ENCODE measurements at regions not wholly inside any gene's neighbourhood (a gene's known extent, or its start where the extent isn't known, plus 50 kb on each side); places are given as distances from the start of the nearest gene placed in this dataset.

- DNase-seq (ENCODE audit: low read depth, low spot score): no peak
- no peaks in the 10 kb centered on the region for H3K36me3 Mint-ChIP-seq (ENCODE audit: low read depth)
- TF ChIP-seq CTCF (conservative IDR thresholded peaks at IDR 0.05): no peak
- peaks cover 20% of the 10 kb centered on the region for H3K27me3 Mint-ChIP-seq (ENCODE audit: low read depth)
- H3K9me3 Mint-ChIP-seq: peaks cover 3% of the 10 kb centered on the region
- no peak overlapping the region for H3K27ac Mint-ChIP-seq (ENCODE audit: unreplicated experiment)
- no peaks in the 10 kb centered on the region for H3K4me1 Mint-ChIP-seq
- no peak overlapping the region for H3K4me3 Mint-ChIP-seq
These were observed 71.5 kb downstream of the EVX1 start for GRCh38 chr7:27314111-27314510.

- Mint-ChIP-seq H3K27me3 (ENCODE audit: low read depth) (peaks cover 24% of the 10 kb centered on the region), H3K4me1 (no peaks in the 10 kb centered on the region), H3K36me3 (ENCODE audit: low read depth) (peaks cover 2% of the 10 kb centered on the region), H3K9me3 (peaks cover 8% of the 10 kb centered on the region), H3K4me3 (no peak overlapping the region), H3K27ac (ENCODE audit: unreplicated experiment) (no peak overlapping the region)
- no peak for DNase-seq (ENCODE audit: low read depth, low spot score)
- TF ChIP-seq CTCF (conservative IDR thresholded peaks at IDR 0.05): no peak
These were observed 72.5 kb downstream of the EVX1 start for GRCh38 chr7:27315066-27315465.

DNA sequence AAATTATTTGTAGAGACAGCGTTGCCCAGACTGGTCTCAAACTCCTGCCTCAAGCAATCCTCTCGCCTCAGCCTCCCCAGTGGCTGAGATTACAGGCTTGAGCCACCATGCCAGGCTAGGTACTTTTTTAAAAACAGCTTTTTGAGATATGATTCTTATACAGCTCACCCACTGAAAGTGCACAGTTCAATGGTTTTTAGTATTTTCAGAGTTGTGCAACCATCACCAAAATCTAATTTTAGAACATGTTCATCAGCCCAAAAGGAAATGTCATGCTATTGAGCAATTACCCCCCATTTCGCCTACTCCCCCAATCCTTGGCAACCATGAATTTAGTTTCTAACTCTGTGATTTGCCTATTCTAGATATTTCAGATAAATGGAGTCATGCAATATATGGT is 73.7 kb downstream of the EVX1 start:
- no peak for TF ChIP-seq CTCF (conservative IDR thresholded peaks at IDR 0.05)
- no peak overlapping the region for H3K27ac Mint-ChIP-seq (ENCODE audit: unreplicated experiment)
- peaks cover 2% of the 10 kb centered on the region for H3K36me3 Mint-ChIP-seq (ENCODE audit: low read depth)
- no peaks in the 10 kb centered on the region for H3K4me1 Mint-ChIP-seq
- DNase-seq (ENCODE audit: low read depth, low spot score): no peak
- H3K4me3 Mint-ChIP-seq: no peak overlapping the region
- H3K9me3 Mint-ChIP-seq: peaks cover 8% of the 10 kb centered on the region
- peaks cover 24% of the 10 kb centered on the region for H3K27me3 Mint-ChIP-seq (ENCODE audit: low read depth)

DNA sequence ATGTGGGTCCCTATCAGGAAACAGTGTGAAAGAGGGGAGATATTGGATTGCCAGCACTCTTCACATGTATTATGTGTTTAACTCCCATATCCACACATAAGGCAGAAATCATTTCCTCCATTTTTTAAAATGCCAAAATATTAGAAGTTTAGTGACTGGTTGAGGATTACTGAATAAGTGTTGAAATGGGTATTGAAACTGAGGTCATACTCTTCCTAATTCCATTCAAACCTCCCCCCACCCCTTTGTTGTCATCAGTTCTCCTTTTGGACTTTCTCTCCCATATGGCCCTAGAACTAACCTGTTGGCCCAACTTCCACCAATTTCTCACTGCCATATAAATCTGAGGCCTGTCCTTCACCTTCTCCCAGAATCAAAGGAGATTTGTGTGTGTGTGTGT is 81.6 kb downstream of the EVX1 start:
- Mint-ChIP-seq H3K4me3 (no peak overlapping the region), H3K9me3 (peaks cover 4% of the 10 kb centered on the region), H3K4me1 (no peaks in the 10 kb centered on the region), H3K27ac (ENCODE audit: unreplicated experiment) (no peak overlapping the region), H3K27me3 (ENCODE audit: low read depth) (peaks cover 9% of the 10 kb centered on the region), H3K36me3 (ENCODE audit: low read depth) (peaks cover 2% of the 10 kb centered on the region)
- no peak for TF ChIP-seq CTCF (conservative IDR thresholded peaks at IDR 0.05)
- DNase-seq (ENCODE audit: low read depth, low spot score): no peak

DNA sequence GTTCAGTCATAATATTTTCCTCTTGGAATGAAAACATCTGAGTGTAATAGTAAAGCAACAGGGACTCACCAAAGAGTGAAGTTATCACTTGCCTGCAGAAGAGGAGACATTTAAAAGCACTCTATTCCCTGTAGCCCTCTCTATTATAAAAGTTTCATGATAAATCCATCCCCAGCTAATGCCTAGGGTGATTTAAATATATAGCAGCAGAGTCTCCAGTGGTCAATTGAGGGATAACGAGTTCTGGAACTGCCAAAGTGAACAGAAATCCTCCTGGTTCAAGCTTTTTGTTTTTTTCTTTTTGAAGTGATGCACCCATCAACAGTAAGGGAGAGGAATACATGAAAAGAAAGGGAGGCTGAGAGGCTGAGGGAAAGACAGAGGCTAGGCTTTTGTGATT is 87.3 kb downstream of the EVX1 start:
- Mint-ChIP-seq H3K36me3 (ENCODE audit: low read depth) (no peaks in the 10 kb centered on the region), H3K9me3 (peaks cover 3% of the 10 kb centered on the region), H3K27ac (ENCODE audit: unreplicated experiment) (no peak overlapping the region), H3K4me1 (no peaks in the 10 kb centered on the region), H3K27me3 (ENCODE audit: low read depth) (peaks cover 9% of the 10 kb centered on the region), H3K4me3 (no peak overlapping the region)
- peak; percentile 37 for TF ChIP-seq CTCF (conservative IDR thresholded peaks at IDR 0.05)
- no peak for DNase-seq (ENCODE audit: low read depth, low spot score)

DNA sequence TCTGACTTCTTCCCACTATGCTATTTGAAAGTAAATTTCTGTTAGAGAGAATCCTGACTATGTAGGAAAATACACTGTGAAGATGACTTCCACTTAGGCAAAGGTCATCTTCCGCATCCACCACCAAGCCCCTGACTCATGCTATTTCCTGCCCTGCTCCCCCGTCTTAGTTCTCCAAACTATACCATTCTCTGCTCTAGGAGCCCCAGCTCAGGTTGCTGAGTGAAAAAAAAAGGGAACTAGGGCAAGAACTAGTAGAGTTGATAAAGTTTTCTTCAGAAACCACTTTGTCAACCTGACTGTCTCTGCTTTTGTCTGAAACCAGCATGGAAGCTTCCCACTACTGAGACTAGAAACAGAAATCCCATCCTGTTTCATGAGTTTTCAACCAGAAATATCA is 96.9 kb downstream of the EVX1 start:
- Mint-ChIP-seq H3K9me3 (peaks cover 3% of the 10 kb centered on the region), H3K36me3 (ENCODE audit: low read depth) (no peaks in the 10 kb centered on the region), H3K27ac (ENCODE audit: unreplicated experiment) (no peak overlapping the region), H3K4me1 (no peaks in the 10 kb centered on the region), H3K27me3 (ENCODE audit: low read depth) (no peaks in the 10 kb centered on the region), H3K4me3 (no peak overlapping the region)
- DNase-seq (ENCODE audit: low read depth, low spot score): no peak
- TF ChIP-seq CTCF (conservative IDR thresholded peaks at IDR 0.05): no peak

Measured in neural crest cell (in vitro differentiated cells).